Mesenchymal stem cell (in vitro differentiated cells and primary cell): ENCODE measurements at regions not wholly inside any gene's neighbourhood (a gene's known extent, or its start where the extent isn't known, plus 50 kb on each side); places are given as distances from the start of the nearest gene placed in this dataset.

Source experiments
- DNase-seq: peaks from one replicate; pipeline ENCODE4 v3.0.0-alpha.2; 2013
- H2AFZ ChIP-seq: one replicate; pipeline ENCODE4 v1.6.1; 2013; ENCODE audit warnings: low read depth, mild to moderate bottlenecking, control low read depth, inconsistent platforms, low read length, moderate library complexity
- H2AK5ac ChIP-seq: 2 replicates; pipeline ENCODE4 v1.6.1; 2013; ENCODE audit warnings: low read length, moderate library complexity, mild to moderate bottlenecking, inconsistent platforms; ENCODE audit not compliant: severe bottlenecking
- H2BK120ac ChIP-seq: one replicate; pipeline ENCODE4 v1.6.1; 2013; ENCODE audit warnings: low read depth, mild to moderate bottlenecking, inconsistent platforms, low read length, moderate library complexity
- H2BK12ac ChIP-seq, 2 experiments: one replicate each; pipeline ENCODE4 v1.6.1; 2013; ENCODE audit warnings: inconsistent platforms in 2 of 2, low read length in 2 of 2, mild to moderate bottlenecking in 2 of 2, moderate library complexity in 2 of 2, control low read depth in 1 of 2
- H2BK15ac ChIP-seq: one replicate; pipeline ENCODE4 v1.6.1; 2013; ENCODE audit warnings: mild to moderate bottlenecking, low read depth, inconsistent platforms; ENCODE audit not compliant: poor library complexity, severe bottlenecking
- H2BK5ac ChIP-seq: 2 replicates; pipeline ENCODE4 v1.6.1; 2013; ENCODE audit warnings: low read depth, mild to moderate bottlenecking, low read length, control low read depth, inconsistent platforms; ENCODE audit not compliant: poor library complexity, severe bottlenecking
- H3K14ac ChIP-seq, 2 experiments: one replicate each; pipeline ENCODE4 v1.6.1; 2013; ENCODE audit warnings: inconsistent platforms in 2 of 2, low read length in 2 of 2, control low read depth in 1 of 2, mild to moderate bottlenecking in 1 of 2, moderate library complexity in 1 of 2
- H3K18ac ChIP-seq, 2 experiments: one replicate each; pipeline ENCODE4 v1.6.1; 2013; ENCODE audit warnings: inconsistent platforms in 2 of 2, low read length in 2 of 2, control low read depth in 1 of 2, low read depth in 1 of 2, mild to moderate bottlenecking in 1 of 2
- H3K23ac ChIP-seq, 2 experiments: one replicate each; pipeline ENCODE4 v1.6.1; 2013; ENCODE audit warnings: inconsistent platforms in 2 of 2, low read length in 2 of 2, mild to moderate bottlenecking in 2 of 2, moderate library complexity in 2 of 2, control low read depth in 1 of 2
- H3K27ac ChIP-seq: 2 replicates; pipeline ENCODE4 v1.5.1; 2013; ENCODE audit warnings: mild to moderate bottlenecking, moderate library complexity, low read length, control low read depth, inconsistent platforms; ENCODE audit not compliant: poor library complexity, severe bottlenecking
- H3K27me3 ChIP-seq, 2 experiments: 2 replicates each; pipeline versions ENCODE4 v1.6.1 to v1.7.0; 2013; ENCODE audit warnings: low read length in 2 of 2, mild to moderate bottlenecking in 2 of 2, moderate library complexity in 2 of 2, control low read depth in 1 of 2, inconsistent platforms in 1 of 2; ENCODE audit not compliant: control insufficient read depth in 1 of 2, insufficient read depth in 1 of 2
- H3K36me3 ChIP-seq, 2 experiments: 2 replicates each; pipeline versions ENCODE4 v1.6.1 to v1.7.0; 2013; ENCODE audit warnings: low read length in 2 of 2, control low read depth in 1 of 2, inconsistent platforms in 1 of 2, low read depth in 1 of 2, mild to moderate bottlenecking in 1 of 2; ENCODE audit not compliant: insufficient read depth in 2 of 2, control insufficient read depth in 1 of 2
- H3K4ac ChIP-seq, 2 experiments: one replicate each; pipeline ENCODE4 v1.6.1; 2013; ENCODE audit warnings: inconsistent platforms in 2 of 2, low read length in 2 of 2, mild to moderate bottlenecking in 2 of 2, moderate library complexity in 2 of 2, control low read depth in 1 of 2, low read depth in 1 of 2
- H3K4me1 ChIP-seq: 2 replicates; pipeline ENCODE4 v1.6.1; 2013; ENCODE audit warnings: low read depth, low read length, control low read depth; ENCODE audit not compliant: control insufficient read depth, insufficient read depth
- H3K4me2 ChIP-seq: 2 replicates; pipeline ENCODE4 v1.6.1; 2013; ENCODE audit warnings: low read length, mild to moderate bottlenecking, inconsistent platforms; ENCODE audit not compliant: poor library complexity, severe bottlenecking
- H3K4me3 ChIP-seq, 2 experiments: 2 replicates each; pipeline versions ENCODE4 v1.5.1 to v1.7.0; 2013; ENCODE audit warnings: low read length in 2 of 2, mild to moderate bottlenecking in 2 of 2, control low read depth in 1 of 2, low read depth in 1 of 2; ENCODE audit not compliant: insufficient read depth in 1 of 2
- H3K79me1 ChIP-seq: replicated peaks from 2 replicates; pipeline ENCODE4 v1.6.1; 2013; ENCODE audit warnings: mild to moderate bottlenecking, control low read depth, low read length, inconsistent platforms; ENCODE audit not compliant: poor library complexity, severe bottlenecking
- H3K9ac ChIP-seq: 2 replicates; pipeline ENCODE4 v1.7.0; 2013; ENCODE audit warnings: mild to moderate bottlenecking, low read length, moderate library complexity
- H3K9me3 ChIP-seq: 2 replicates; pipeline ENCODE4 v1.7.0; 2013; ENCODE audit warnings: mild to moderate bottlenecking, low read length; ENCODE audit not compliant: control insufficient read depth
- H4K8ac ChIP-seq: one replicate; pipeline ENCODE4 v1.6.1; 2013; ENCODE audit warnings: inconsistent platforms, mild to moderate bottlenecking, low read length, moderate library complexity
- H4K91ac ChIP-seq: one replicate; pipeline ENCODE4 v1.6.1; 2013; ENCODE audit warnings: mild to moderate bottlenecking, low read length, inconsistent platforms
- whole genome bisulfite sequencing: methylation state at CpG from one replicate; pipeline ENCODE4 v1.1.7; 2013; ENCODE audit warnings: mixed read lengths; 5-methylcytosine and 5-hydroxymethylcytosine counted together

DNA sequence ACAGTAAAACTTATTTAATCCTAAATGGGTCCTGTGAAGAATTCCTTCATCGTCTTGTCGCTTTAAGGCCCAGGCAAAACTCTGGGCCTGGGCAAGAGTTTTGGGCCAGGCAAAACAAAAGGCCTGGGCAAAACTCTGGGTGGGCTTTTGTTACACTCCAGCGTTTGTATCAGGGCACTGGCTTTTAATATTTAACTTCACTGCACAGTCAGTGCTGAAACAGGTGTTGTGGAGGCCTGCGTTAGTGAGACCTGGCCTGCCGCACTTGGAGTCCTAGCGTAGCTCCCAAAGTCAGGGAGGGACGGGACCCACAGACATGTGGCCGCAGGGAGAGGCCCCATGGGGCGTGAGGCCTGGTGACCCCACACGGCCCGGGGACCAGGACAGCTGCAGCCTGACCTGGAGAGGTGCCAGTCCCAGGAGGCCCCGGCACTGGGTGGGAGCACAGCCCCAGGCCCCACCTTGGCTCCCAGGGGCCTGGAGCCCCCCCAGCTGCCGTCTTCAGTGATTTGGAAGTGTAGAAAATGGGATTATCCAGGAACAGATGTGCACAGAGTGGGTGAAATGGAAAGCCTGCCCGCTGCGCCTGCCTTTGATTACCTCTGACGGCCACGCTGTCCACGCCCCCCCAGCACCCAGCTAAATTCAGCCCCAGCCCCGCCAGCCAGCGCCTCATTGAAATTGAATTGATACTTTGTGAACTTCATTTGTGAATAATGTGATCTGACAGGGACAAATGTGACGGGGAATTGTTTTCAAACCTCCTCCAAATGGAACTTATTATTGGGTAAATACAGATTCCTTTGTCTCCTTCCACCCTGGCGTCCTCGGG, 132.9 kb upstream of the NKX1-1 start:
- Histone ChIP-seq H3K27ac (no peak overlapping the region), H3K4me1 (peaks cover 4% of the 10 kb centered on the region), H3K18ac (no peak overlapping the region), H2AK5ac (no peak overlapping the region), H3K4me3 (no peak overlapping the region), H3K79me1 (no peaks in the 10 kb centered on the region), H2BK5ac (no peak overlapping the region), H2AFZ (no peak overlapping the region), H3K27me3 (peaks cover 15 to 63% of the 10 kb centered on the region in 2 experiments), H4K91ac (no peak overlapping the region), H3K9ac (no peak overlapping the region), H3K4ac (no peak overlapping the region), H2BK15ac (no peak overlapping the region), H4K8ac (no peak overlapping the region), H3K9me3 (no peaks in the 10 kb centered on the region), H3K14ac (no peak overlapping the region), H3K4me2 (no peak overlapping the region), H2BK120ac (no peak overlapping the region), H2BK12ac (no peak overlapping the region), H3K23ac (no peak overlapping the region), H3K36me3 (no peaks in the 10 kb centered on the region)
- DNase-seq, result no peak
- 86% methylated on average over 19 of the region's 23 CpGs for WGBS

DNA sequence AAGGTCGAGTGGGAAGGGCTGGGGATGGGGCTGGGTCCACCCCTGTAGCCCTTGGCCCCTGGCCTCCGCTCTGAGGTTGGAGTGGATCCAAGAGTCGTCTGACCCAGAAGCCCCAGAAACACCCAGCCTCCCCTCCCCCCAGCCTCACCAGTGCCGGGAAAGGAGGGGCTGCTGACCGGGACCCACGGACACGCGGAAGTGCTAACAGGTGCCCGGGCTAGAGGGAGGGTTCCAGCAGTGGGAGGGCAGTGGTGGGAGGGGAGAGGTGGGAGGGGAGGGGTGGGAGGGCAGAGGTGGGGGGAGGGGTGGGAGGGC, 131.8 kb upstream of the NKX1-1 start:
- no peak overlapping the region for H3K4me3 ChIP-seq
- H2BK5ac ChIP-seq, result no peak overlapping the region
- H2AFZ ChIP-seq, result no peak overlapping the region
- no peak overlapping the region for H3K4me2 ChIP-seq
- no peak overlapping the region for H4K91ac ChIP-seq
- no peak overlapping the region for H4K8ac ChIP-seq
- H2BK12ac ChIP-seq, result no peak overlapping the region
- WGBS, result 53% methylated on average over 3 of the region's 9 CpGs
- no peaks in the 10 kb centered on the region for H3K36me3 ChIP-seq
- no peak overlapping the region for H2AK5ac ChIP-seq
- H3K4ac ChIP-seq, result no peak overlapping the region
- H3K27me3 ChIP-seq, result peaks cover 24 to 70% of the 10 kb centered on the region in 2 experiments
- DNase-seq, result no peak
- H2BK120ac ChIP-seq, result no peak overlapping the region
- H3K4me1 ChIP-seq, result peaks cover 4% of the 10 kb centered on the region
- H3K14ac ChIP-seq, result no peak overlapping the region
- H3K79me1 ChIP-seq, result no peaks in the 10 kb centered on the region
- no peak overlapping the region for H3K23ac ChIP-seq
- H3K27ac ChIP-seq, result no peak overlapping the region
- no peaks in the 10 kb centered on the region for H3K9me3 ChIP-seq
- no peak overlapping the region for H2BK15ac ChIP-seq
- H3K18ac ChIP-seq, result no peak overlapping the region
- no peak overlapping the region for H3K9ac ChIP-seq

DNA sequence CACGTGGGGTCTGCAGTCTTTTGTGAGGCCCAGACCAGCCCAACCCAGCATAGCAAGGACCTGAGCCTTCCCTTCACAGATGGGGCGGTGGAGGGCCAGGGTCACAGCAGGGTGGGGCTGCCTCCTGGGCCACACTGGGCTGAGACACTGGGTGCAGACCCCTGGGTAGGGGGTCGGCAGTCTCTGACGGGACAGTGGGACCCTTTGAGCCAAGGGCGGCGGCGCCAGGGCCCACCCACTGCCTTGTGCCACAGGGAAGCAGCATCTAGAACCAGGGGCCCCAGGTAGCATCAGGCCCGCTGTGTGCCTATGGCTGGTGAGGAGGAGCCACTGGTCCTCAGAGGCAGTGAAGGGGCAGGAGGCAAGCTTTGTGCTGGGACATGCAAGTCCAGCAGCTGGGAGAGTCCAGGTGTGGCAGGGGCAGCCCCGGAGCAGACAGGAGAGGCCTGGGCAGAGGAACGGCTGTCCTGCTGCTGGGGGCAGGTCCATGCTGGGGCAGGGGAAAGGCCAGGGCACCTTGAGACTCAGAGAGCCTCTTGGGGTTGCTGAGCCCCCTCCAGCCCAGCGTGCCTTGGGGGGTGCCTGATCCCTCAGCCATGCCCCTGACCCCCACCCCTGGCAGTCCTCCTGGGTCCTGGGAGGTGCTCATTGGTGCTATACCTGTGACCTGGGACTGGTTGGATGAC, 131.3 kb upstream of the NKX1-1 start:
- no peak overlapping the region for H3K4ac ChIP-seq

DNA sequence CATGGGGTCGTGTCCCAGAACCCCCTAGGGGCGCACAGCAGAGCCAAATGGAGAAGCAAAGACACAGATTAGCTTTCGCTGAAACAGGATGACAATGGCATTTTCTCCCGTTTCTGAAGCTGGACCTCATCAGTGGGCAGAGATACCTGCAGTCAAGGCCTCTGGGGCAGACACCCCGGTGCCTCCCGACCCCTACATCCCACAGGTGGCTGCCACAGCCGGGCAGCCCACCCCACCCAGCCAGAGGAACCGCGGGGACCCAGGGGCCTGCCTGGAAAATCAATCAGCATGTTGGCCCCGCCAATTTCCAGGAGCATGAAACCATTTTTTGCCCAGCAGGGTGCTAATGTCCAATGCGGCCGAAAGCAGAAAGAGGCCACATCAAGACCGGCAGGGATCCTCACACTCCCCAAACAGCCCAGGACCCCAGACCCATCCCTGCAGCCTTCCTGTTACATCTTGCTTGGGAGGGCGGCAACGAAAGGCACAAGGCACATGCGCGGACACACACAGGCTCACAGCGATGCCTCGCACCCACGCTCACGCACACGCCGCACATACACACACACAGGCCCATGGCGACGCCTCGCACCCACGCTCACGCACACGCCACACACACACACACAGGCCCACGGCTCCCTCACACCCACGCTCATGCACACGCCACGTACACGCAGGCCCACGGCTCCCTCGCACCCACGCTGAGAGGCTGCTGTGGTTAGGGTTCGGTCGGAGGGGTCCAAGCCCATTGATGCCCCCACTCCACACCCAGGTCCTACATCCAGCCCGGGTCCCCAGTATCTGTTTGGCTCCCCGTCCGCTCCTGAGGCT, 130.6 kb upstream of the NKX1-1 start:
- Histone ChIP-seq H3K9me3 (no peaks in the 10 kb centered on the region), H3K4me3 (no peak overlapping the region), H2BK12ac (no peak overlapping the region), H3K23ac (no peak overlapping the region), H2BK15ac (no peak overlapping the region), H2BK120ac (no peak overlapping the region), H3K18ac (no peak overlapping the region), H2AK5ac (no peak overlapping the region), H3K27me3 (peaks cover 30 to 70% of the 10 kb centered on the region in 2 experiments), H3K4ac (no peak overlapping the region), H4K8ac (no peak overlapping the region), H3K9ac (no peak overlapping the region), H2AFZ (no peak overlapping the region), H3K27ac (no peak overlapping the region), H3K4me2 (no peak overlapping the region), H2BK5ac (no peak overlapping the region), H3K14ac (no peak overlapping the region), H3K79me1 (no peaks in the 10 kb centered on the region), H4K91ac (no peak overlapping the region), H3K36me3 (no peaks in the 10 kb centered on the region), H3K4me1 (peaks cover 4% of the 10 kb centered on the region)
- DNase-seq, result no peak
- WGBS, result 89% methylated on average over 42 of the region's 42 CpGs

More for the DNA sequence above, 131.3 kb upstream of the NKX1-1 start:
- Histone ChIP-seq H2AK5ac (no peak overlapping the region), H2BK120ac (no peak overlapping the region), H4K91ac (no peak overlapping the region), H2BK15ac (no peak overlapping the region), H3K4me3 (no peak overlapping the region), H3K79me1 (no peaks in the 10 kb centered on the region), H3K18ac (no peak overlapping the region), H2AFZ (no peak overlapping the region), H2BK12ac (no peak overlapping the region), H3K9ac (no peak overlapping the region), H4K8ac (no peak overlapping the region), H3K23ac (no peak overlapping the region), H3K4me2 (no peak overlapping the region), H3K27me3 (peaks cover 28 to 72% of the 10 kb centered on the region in 2 experiments), H3K36me3 (no peaks in the 10 kb centered on the region), H2BK5ac (no peak overlapping the region), H3K27ac (no peak overlapping the region), H3K14ac (no peak overlapping the region), H3K4me1 (peaks cover 4% of the 10 kb centered on the region), H3K9me3 (no peaks in the 10 kb centered on the region)
- DNase-seq, result no peak
- 82% methylated on average over 10 of the region's 11 CpGs for WGBS
